CD14-positive monocyte (primary cell): ENCODE measurements at regions not wholly inside any gene's neighbourhood (a gene's known extent, or its start where the extent isn't known, plus 50 kb on each side); places are given as distances from the start of the nearest gene placed in this dataset.

ENCODE experiments used
- DNase-seq, 3 donors: peaks; one replicate each; pipeline ENCODE4 v3.0.0-alpha.2; 2011 to 2022
- H2AFZ ChIP-seq: 2 replicates; pipeline ENCODE4 v1.6.0; 2012; ENCODE audit warnings: mild to moderate bottlenecking, low read depth, low read length, inconsistent platforms; ENCODE audit not compliant: insufficient read depth, poor library complexity, severe bottlenecking
- H3K27ac ChIP-seq, 2 donors: 1 replicate in 1 of 2; 2 replicates in 1 of 2; pipeline ENCODE4 v1.5.1; 2012 to 2013; ENCODE audit warnings: low read length in 2 of 2, control low read depth in 1 of 2, inconsistent platforms in 1 of 2, low read depth in 1 of 2, mild to moderate bottlenecking in 1 of 2
- H3K27me3 ChIP-seq, 2 donors: one replicate each; pipeline versions ENCODE4 v1.6.0 to v1.6.1; 2011 to 2013; ENCODE audit warnings: low read length in 2 of 2; ENCODE audit not compliant: control insufficient read depth in 2 of 2, insufficient read depth in 2 of 2
- H3K36me3 ChIP-seq, 2 donors: replicated peaks in 1 of 2; 1 replicate in 1 of 2; 2 replicates in 1 of 2; pipeline versions ENCODE4 v1.5.1 to v1.6.1; 2012 to 2013; ENCODE audit warnings: low read length in 2 of 2, control low read depth in 1 of 2, inconsistent platforms in 1 of 2, mild to moderate bottlenecking in 1 of 2; ENCODE audit not compliant: insufficient read depth in 2 of 2, control insufficient read depth in 1 of 2
- H3K4me1 ChIP-seq, 2 donors: 1 replicate in 1 of 2; 2 replicates in 1 of 2; pipeline versions ENCODE4 v1.5.1 to v1.6.1; 2012 to 2013; ENCODE audit warnings: low read length in 2 of 2, control low read depth in 1 of 2, inconsistent platforms in 1 of 2, mild to moderate bottlenecking in 1 of 2, moderate library complexity in 1 of 2; ENCODE audit not compliant: insufficient read depth in 2 of 2, control insufficient read depth in 1 of 2
- H3K4me2 ChIP-seq: replicated peaks from 2 replicates; pipeline ENCODE3; 2012; ENCODE audit warnings: low read length, moderate library complexity, mild to moderate bottlenecking; ENCODE audit not compliant: poor library complexity, severe bottlenecking; ENCODE audit errors: extremely low read depth
- H3K4me3 ChIP-seq, 3 experiments: fragments of 200-600 bp in 1 of 3; sonication (generic) in 1 of 3; replicated peaks in 1 of 3; 1 replicate in 2 of 3; 2 replicates in 1 of 3; pipeline ENCODE4 v1.5.1; 2011 to 2013; ENCODE audit warnings: low read length in 3 of 3, mild to moderate bottlenecking in 3 of 3, control low read depth in 2 of 3, low read depth in 2 of 3, inconsistent platforms in 1 of 3, moderate library complexity in 1 of 3
- H3K79me2 ChIP-seq: 2 replicates; pipeline ENCODE4 v1.6.0; 2012; ENCODE audit warnings: mild to moderate bottlenecking, control low read depth, inconsistent platforms, low read length, moderate library complexity; ENCODE audit not compliant: insufficient read depth
- H3K9ac ChIP-seq: 2 replicates; pipeline ENCODE4 v1.6.0; 2017; ENCODE audit warnings: low read length, mild to moderate bottlenecking; ENCODE audit not compliant: insufficient read depth, poor library complexity, severe bottlenecking
- H3K9me3 ChIP-seq, 2 donors: replicated peaks in 1 of 2; 1 replicate in 1 of 2; 2 replicates in 1 of 2; pipeline versions ENCODE4 v1.5.1 to v1.6.1; 2012 to 2013; ENCODE audit warnings: low read length in 2 of 2, control low read depth in 1 of 2; ENCODE audit not compliant: control insufficient read depth in 1 of 2, insufficient read depth in 1 of 2
- H4K20me1 ChIP-seq: 2 replicates; pipeline ENCODE4 v1.6.0; 2012; ENCODE audit warnings: mild to moderate bottlenecking, low read length, control low read depth, moderate library complexity; ENCODE audit not compliant: insufficient read depth
- H3K27ac Mint-ChIP-seq, 7 donors: one replicate each; pipeline ENCODE4 v1.8.0; 2020; ENCODE audit warnings: mild to moderate bottlenecking in 7 of 7, mixed read lengths in 7 of 7, moderate library complexity in 6 of 7, inconsistent platforms in 2 of 7
- H3K27me3 Mint-ChIP-seq, 3 donors: one replicate each; pipeline ENCODE4 v1.8.0; 2021 to 2022; ENCODE audit warnings: low read depth in 3 of 3, mild to moderate bottlenecking in 3 of 3, mixed read lengths in 3 of 3, moderate library complexity in 3 of 3, inconsistent platforms in 1 of 3
- H3K36me3 Mint-ChIP-seq, 2 donors: one replicate each; pipeline ENCODE4 v1.8.0; 2020; ENCODE audit warnings: mixed read lengths in 2 of 2, inconsistent platforms in 1 of 2, mild to moderate bottlenecking in 1 of 2
- H3K4me1 Mint-ChIP-seq: one replicate; pipeline ENCODE4 v1.8.0; 2020; ENCODE audit warnings: mild to moderate bottlenecking, mixed read lengths
- H3K4me3 Mint-ChIP-seq, 2 donors: one replicate each; pipeline ENCODE4 v1.8.0; 2020; ENCODE audit warnings: mild to moderate bottlenecking in 2 of 2, mixed read lengths in 2 of 2, moderate library complexity in 1 of 2
- H3K9me3 Mint-ChIP-seq, 7 donors: one replicate each; pipeline ENCODE4 v1.8.0; 2020 to 2022; ENCODE audit warnings: mixed read lengths in 7 of 7, mild to moderate bottlenecking in 6 of 7, moderate library complexity in 6 of 7, inconsistent platforms in 2 of 7
- CTCF ChIP-seq: fragments of 200-600 bp; IDR thresholded peaks from one replicate; pipeline ENCODE4 v1.8.0; 2022; ENCODE audit warnings: antibody characterized with exemption, mild to moderate bottlenecking
- WGBS: methylation state at CpG from one replicate; pipeline ENCODE4 v1.1.5; 2013; ENCODE audit warnings: missing lambda C conversion rate; ENCODE audit not compliant: insufficient coverage; 5-methylcytosine and 5-hydroxymethylcytosine counted together
- intact Hi-C, 2 donors: fragments of 100-400 bp; cut with micrococcal nuclease; formaldehyde crosslinking; loops; one replicate each; pipeline versions ENCODE4 v1.15.0 to v1.15.1; 2023

- Mint-ChIP-seq H3K4me1 (no peaks in the 10 kb centered on the region), H3K36me3 (no peaks in the 10 kb centered on the region), H3K9me3 (peaks cover 89 to 100% (median 97%) of the 10 kb centered on the region in 7 donors), H3K27ac (no peak overlapping the region), H3K4me3 (no peak overlapping the region), H3K27me3 (peaks cover 0 to 4% (median 2%) of the 10 kb centered on the region in 3 donors)
- H3K27me3 ChIP-seq: no peaks in the 10 kb centered on the region
- 81% methylated on average over 33 of the region's 35 CpGs for WGBS
- TF ChIP-seq CTCF: no peak
- H2AFZ ChIP-seq: no peak overlapping the region
- no peaks in the 10 kb centered on the region for H4K20me1 ChIP-seq
- no peaks in the 10 kb centered on the region for H3K79me2 ChIP-seq
- H3K4me1 ChIP-seq: no peaks in the 10 kb centered on the region
- no peak overlapping the region for H3K4me3 ChIP-seq
- H3K9me3 ChIP-seq: peaks cover 100% of the 10 kb centered on the region in 2 donors
- no peaks in the 10 kb centered on the region for H3K36me3 ChIP-seq
- H3K4me2 ChIP-seq: no peak overlapping the region
- no peak for DNase-seq
- intact Hi-C loops: no loop called here
- H3K27ac ChIP-seq: no peak overlapping the region
- H3K9ac ChIP-seq: no peak overlapping the region
These were observed 276.9 kb downstream of the ALG10 start for GRCh38 chr12:34298971-34299801.

- peaks cover 100% of the 10 kb centered on the region in 2 donors for H3K9me3 ChIP-seq
- TF ChIP-seq CTCF: no peak
- H3K4me3 ChIP-seq: no peak overlapping the region
- Mint-ChIP-seq H3K9me3 (peaks cover 89 to 100% (median 97%) of the 10 kb centered on the region in 7 donors), H3K27me3 (peaks cover 0 to 4% (median 2%) of the 10 kb centered on the region in 3 donors), H3K36me3 (no peaks in the 10 kb centered on the region), H3K27ac (no peak overlapping the region), H3K4me1 (no peaks in the 10 kb centered on the region), H3K4me3 (no peak overlapping the region)
- H2AFZ ChIP-seq: no peak overlapping the region
- intact Hi-C loops: no loop called here
- no peaks in the 10 kb centered on the region for H3K4me1 ChIP-seq
- no peak overlapping the region for H3K27ac ChIP-seq
- H3K9ac ChIP-seq: no peak overlapping the region
- no peak overlapping the region for H3K4me2 ChIP-seq
- no peak for DNase-seq
- no peaks in the 10 kb centered on the region for H3K27me3 ChIP-seq
- no peaks in the 10 kb centered on the region for H3K79me2 ChIP-seq
- no peaks in the 10 kb centered on the region for H4K20me1 ChIP-seq
- 78% methylated on average over 16 of the region's 16 CpGs for WGBS
- H3K36me3 ChIP-seq: no peaks in the 10 kb centered on the region
These were observed 277.5 kb downstream of the ALG10 start for GRCh38 chr12:34299802-34300193.
